H1 (cell line): ENCODE measurements at regions not wholly inside any gene's neighbourhood (a gene's known extent, or its start where the extent isn't known, plus 50 kb on each side); places are given as distances from the start of the nearest gene placed in this dataset.

ENCODE experiments used
- KDM1A ChIP-seq: fragments of 200-600, 300-600 bp; sonication (generic); IDR thresholded peaks from 2 replicates; pipeline ENCODE4 v1.7.1; 2016; ENCODE audit warnings: mild to moderate bottlenecking, low read length, borderline replicate concordance
- TBP ChIP-seq: IDR thresholded peaks from 2 replicates; pipeline ENCODE4 v1.6.1; 2011; ENCODE audit warnings: low read depth, low read length, improper control_type of control experiment
- TF ChIP-seq, protein P1 (sequence below), 3 experiments: IDR thresholded peaks; 1 replicate in 2 of 3; 2 replicates in 1 of 3; pipeline versions ENCODE4 v1.5.1 to v1.6.1; 2011; ENCODE audit warnings: low read length in 3 of 3, mild to moderate bottlenecking in 3 of 3, inconsistent platforms in 2 of 3, low read depth in 1 of 3, moderate library complexity in 1 of 3; ENCODE audit not compliant: insufficient read depth in 1 of 3; ENCODE audit errors: control extremely low read depth in 1 of 3

DNA sequence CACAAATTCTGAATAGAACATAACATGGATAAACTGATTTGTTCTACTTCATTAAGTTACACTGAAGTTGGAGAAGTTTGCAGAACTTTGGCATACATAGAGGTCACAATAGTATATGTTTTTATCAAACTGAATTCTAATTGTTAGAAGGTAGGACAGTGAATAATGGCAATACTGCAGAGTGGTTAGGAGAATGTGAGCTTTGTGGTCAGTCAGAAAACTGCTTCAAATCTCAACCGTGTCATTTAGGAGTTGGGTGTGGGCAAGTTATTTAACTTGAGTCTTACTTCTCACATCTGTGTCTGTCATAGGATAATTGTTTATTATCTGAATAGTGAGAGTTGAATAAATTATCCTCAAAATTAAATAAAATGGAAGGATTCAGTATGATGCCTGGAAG is 374.6 kb upstream of the SYT1 start:
- TF ChIP-seq, protein P1, sequence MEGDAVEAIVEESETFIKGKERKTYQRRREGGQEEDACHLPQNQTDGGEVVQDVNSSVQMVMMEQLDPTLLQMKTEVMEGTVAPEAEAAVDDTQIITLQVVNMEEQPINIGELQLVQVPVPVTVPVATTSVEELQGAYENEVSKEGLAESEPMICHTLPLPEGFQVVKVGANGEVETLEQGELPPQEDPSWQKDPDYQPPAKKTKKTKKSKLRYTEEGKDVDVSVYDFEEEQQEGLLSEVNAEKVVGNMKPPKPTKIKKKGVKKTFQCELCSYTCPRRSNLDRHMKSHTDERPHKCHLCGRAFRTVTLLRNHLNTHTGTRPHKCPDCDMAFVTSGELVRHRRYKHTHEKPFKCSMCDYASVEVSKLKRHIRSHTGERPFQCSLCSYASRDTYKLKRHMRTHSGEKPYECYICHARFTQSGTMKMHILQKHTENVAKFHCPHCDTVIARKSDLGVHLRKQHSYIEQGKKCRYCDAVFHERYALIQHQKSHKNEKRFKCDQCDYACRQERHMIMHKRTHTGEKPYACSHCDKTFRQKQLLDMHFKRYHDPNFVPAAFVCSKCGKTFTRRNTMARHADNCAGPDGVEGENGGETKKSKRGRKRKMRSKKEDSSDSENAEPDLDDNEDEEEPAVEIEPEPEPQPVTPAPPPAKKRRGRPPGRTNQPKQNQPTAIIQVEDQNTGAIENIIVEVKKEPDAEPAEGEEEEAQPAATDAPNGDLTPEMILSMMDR (IDR thresholded peaks at IDR 0.05; ENCODE audit: control extremely low read depth in 1 of 3, insufficient read depth in 1 of 3, low read depth in 1 of 3, low read length in 3 of 3) = no peak
- TF ChIP-seq TBP (no peak), KDM1A (no peak)
